ENCODE measurements at regions not wholly inside any gene's neighbourhood (a gene's known extent, or its start where the extent isn't known, plus 50 kb on each side); places are given as distances from the start of the nearest gene placed in this dataset.

GRCh38 chr6:115071962-115072361, 729.1 kb upstream of the HS3ST5 start:
- no peak for TF ChIP-seq CTCF (IDR thresholded peaks at IDR 0.05)
- intact Hi-C loops (cut with DNase I; ENCODE audit: low total_unique reads) = no loop called here
- H3K4me3 ChIP-seq = no peak overlapping the region

GRCh38 chr6:115067690-115068447, 725.0 kb upstream of the HS3ST5 start:
- Histone ChIP-seq H3K27me3 (no peaks in the 10 kb centered on the region), H3K27ac (no peak overlapping the region), H3K4me3 (no peak overlapping the region), H3K36me3 (no peaks in the 10 kb centered on the region), H3K4me1 (no peaks in the 10 kb centered on the region), H3K9me3 (peaks cover 0 to 12% (median 0%) of the 10 kb centered on the region in 3 donors)
- DNase-seq = no peak
- TF ChIP-seq CTCF (IDR thresholded peaks at IDR 0.05) = no peak
- intact Hi-C loops (cut with DNase I; ENCODE audit: low total_unique reads) = no loop called here

More at GRCh38 chr6:115071962-115072361, 729.1 kb upstream of the HS3ST5 start:
- Histone ChIP-seq H3K9me3 (peaks cover 0 to 12% (median 0%) of the 10 kb centered on the region in 3 donors), H3K27ac (no peak overlapping the region), H3K36me3 (no peaks in the 10 kb centered on the region), H3K4me1 (no peaks in the 10 kb centered on the region), H3K27me3 (no peaks in the 10 kb centered on the region)
- no peak for DNase-seq

- H3K36me3 ChIP-seq = no peaks in the 10 kb centered on the region
Measured at GRCh38 chr6:115064680-115065079, 721.9 kb upstream of the HS3ST5 start.

GRCh38 chr6:115060581-115060980, 717.8 kb upstream of the HS3ST5 start:
- Histone ChIP-seq H3K4me1 (no peaks in the 10 kb centered on the region), H3K36me3 (no peaks in the 10 kb centered on the region), H3K4me3 (no peak overlapping the region), H3K27ac (no peak overlapping the region), H3K27me3 (no peaks in the 10 kb centered on the region), H3K9me3 (no peaks in the 10 kb centered on the region)
- TF ChIP-seq CTCF (IDR thresholded peaks at IDR 0.05) = no peak
- intact Hi-C loops (cut with DNase I; ENCODE audit: low total_unique reads) = no loop called here
- DNase-seq = no peak

More at GRCh38 chr6:115064680-115065079, 721.9 kb upstream of the HS3ST5 start:
- H3K27me3 ChIP-seq = no peaks in the 10 kb centered on the region
- intact Hi-C loops (cut with DNase I; ENCODE audit: low total_unique reads) = no loop called here
- H3K27ac ChIP-seq = no peak overlapping the region
- no peaks in the 10 kb centered on the region for H3K4me1 ChIP-seq
- no peaks in the 10 kb centered on the region for H3K9me3 ChIP-seq
- no peak overlapping the region for H3K4me3 ChIP-seq
- TF ChIP-seq CTCF (IDR thresholded peaks at IDR 0.05) = no peak
- no peak for DNase-seq

- Histone ChIP-seq H3K4me1 (no peaks in the 10 kb centered on the region), H3K4me3 (no peak overlapping the region), H3K36me3 (no peaks in the 10 kb centered on the region), H3K27me3 (no peaks in the 10 kb centered on the region), H3K27ac (no peak overlapping the region), H3K9me3 (no peaks in the 10 kb centered on the region)
- intact Hi-C loops (cut with DNase I; ENCODE audit: low total_unique reads) = no loop called here
- DNase-seq = no peak
- no peak for TF ChIP-seq CTCF (IDR thresholded peaks at IDR 0.05)
Measured at GRCh38 chr6:115058414-115059211, 715.8 kb upstream of the HS3ST5 start.
